NOMO-1 treated with dmso at 0.1 percent for 144 hours (cell line): ENCODE measurements at regions not wholly inside any gene's neighbourhood (a gene's known extent, or its start where the extent isn't known, plus 50 kb on each side); places are given as distances from the start of the nearest gene placed in this dataset.
A peak's percentile ranks its signal among the peaks of the same experiment; 100 is the strongest.
"Not testable (repeated sequence)": the region's sequence is repeated elsewhere in the genome, so short reads cannot be mapped to it uniquely, and the experiment has no call there.

Source experiments
- DNase-seq: peaks from one replicate; lab custom pipeline; 2025; ENCODE audit not compliant: unreplicated experiment; lab: John Stamatoyannopoulos, UW

- DNase-seq = no peak
These were observed 165.8 kb downstream of the RPIA start for GRCh38 chr2:88857274-88857741.

- no peak for DNase-seq
These were observed 166.5 kb downstream of the RPIA start for GRCh38 chr2:88857951-88858411.

- DNase-seq = no peak
These were observed 168.0 kb downstream of the RPIA start for GRCh38 chr2:88859461-88859860.

- no peak for DNase-seq
These were observed 169.1 kb downstream of the RPIA start for GRCh38 chr2:88860421-88861075.

GRCh38 chr2:88865801-88866371 lies 174.4 kb downstream of the RPIA start:
- DNase-seq = no peak

- peak; percentile 72 for DNase-seq
These were observed 175.3 kb downstream of the RPIA start for GRCh38 chr2:88866756-88867155.

- DNase-seq = no peak
These were observed 177.4 kb downstream of the RPIA start for GRCh38 chr2:88868861-88869260.

- DNase-seq = no peak
These were observed 178.9 kb downstream of the RPIA start for GRCh38 chr2:88870267-88870839.

GRCh38 chr2:88871336-88871735 lies 179.9 kb downstream of the RPIA start:
- DNase-seq = peak; percentile 56

- no peak for DNase-seq
These were observed 182.1 kb downstream of the RPIA start for GRCh38 chr2:88873620-88874019.

GRCh38 chr2:88874063-88874657 lies 182.7 kb downstream of the RPIA start:
- DNase-seq = no peak

GRCh38 chr2:88875736-88876135 lies 184.3 kb downstream of the RPIA start:
- DNase-seq = no peak

- DNase-seq = peak; percentile 21
These were observed 189.0 kb downstream of the RPIA start for GRCh38 chr2:88880441-88880953.

GRCh38 chr2:88885275-88885674 lies 193.8 kb downstream of the RPIA start:
- DNase-seq = no peak

GRCh38 chr2:88885679-88886416 lies 194.4 kb downstream of the RPIA start:
- DNase-seq = no peak

GRCh38 chr2:88887466-88887865 lies 196.0 kb downstream of the RPIA start:
- DNase-seq = not testable (repeated sequence)

GRCh38 chr2:88892207-88892606 lies 200.7 kb downstream of the RPIA start:
- no peak for DNase-seq

- DNase-seq = no peak
These were observed 201.3 kb downstream of the RPIA start for GRCh38 chr2:88892788-88893187.

GRCh38 chr2:88896971-88897370 lies 205.5 kb downstream of the RPIA start:
- no peak for DNase-seq

- DNase-seq = peak; percentile 59
These were observed 206.2 kb downstream of the RPIA start for GRCh38 chr2:88897715-88898114.

GRCh38 chr2:88903749-88904353 lies 212.4 kb downstream of the RPIA start:
- DNase-seq = no peak
